Lung (tissue), 11 donors: ENCODE measurements at regions not wholly inside any gene's neighbourhood (a gene's known extent, or its start where the extent isn't known, plus 50 kb on each side); places are given as distances from the start of the nearest gene placed in this dataset.

Experiments
- ATAC-seq: fragments of 200-7000 bp; cut with Tn5 transposase; one replicate; pipeline ENCODE4 v1.9.1; 2020; ENCODE audit warnings: moderate number of reproducible peaks; ENCODE audit not compliant: insufficient read depth, low FRiP score
- DNase-seq, 3 donors: peaks; one replicate each; pipeline ENCODE4 v3.0.0-alpha.2; 2013 to 2017
- H3K27ac ChIP-seq, 2 donors: one replicate each; pipeline ENCODE4 v1.5.1; 2013; ENCODE audit warnings: mild to moderate bottlenecking in 2 of 2, moderate library complexity in 2 of 2, control low read depth in 1 of 2, inconsistent platforms in 1 of 2, low read depth in 1 of 2, low read length in 1 of 2
- H3K27me3 ChIP-seq, 3 donors: one replicate each; pipeline ENCODE4 v1.5.1; 2013; ENCODE audit warnings: low read length in 2 of 3; ENCODE audit not compliant: control insufficient read depth in 3 of 3, insufficient read depth in 3 of 3
- H3K36me3 ChIP-seq, 4 donors: one replicate each; pipeline ENCODE4 v1.5.1; 2013; ENCODE audit warnings: low read length in 4 of 4, mild to moderate bottlenecking in 1 of 4, moderate library complexity in 1 of 4; ENCODE audit not compliant: control insufficient read depth in 4 of 4, insufficient read depth in 4 of 4
- H3K4me1 ChIP-seq, 5 donors: one replicate each; pipeline ENCODE4 v1.5.1; 2013; ENCODE audit warnings: low read length in 5 of 5, mild to moderate bottlenecking in 2 of 5, moderate library complexity in 1 of 5; ENCODE audit not compliant: control insufficient read depth in 5 of 5, insufficient read depth in 5 of 5
- H3K4me3 ChIP-seq: one replicate; pipeline ENCODE4 v1.5.1; 2013; ENCODE audit warnings: mild to moderate bottlenecking, control low read depth, moderate library complexity
- H3K9ac ChIP-seq, 2 donors: one replicate each; pipeline ENCODE4 v1.5.1; 2013; ENCODE audit warnings: low read length in 2 of 2, control low read depth in 1 of 2; ENCODE audit not compliant: insufficient read depth in 1 of 2
- H3K9me3 ChIP-seq, 4 donors: one replicate each; pipeline ENCODE4 v1.5.1; 2013; ENCODE audit warnings: low read length in 3 of 4, mild to moderate bottlenecking in 1 of 4, moderate library complexity in 1 of 4; ENCODE audit not compliant: control insufficient read depth in 4 of 4, insufficient read depth in 3 of 4
- CTCF ChIP-seq: IDR thresholded peaks from 2 replicates; pipeline ENCODE4 v1.5.1; 2012; ENCODE audit warnings: mild to moderate bottlenecking; ENCODE audit errors: control extremely low read depth, extremely low read depth
- WGBS, 2 donors: extraction: QIAGEN DNeasy Blood & Tissue Kit; methylation state at CpG; one replicate each; pipeline ENCODE4 v1.1.7; 2013; 5-methylcytosine and 5-hydroxymethylcytosine counted together
- donor health status: control.
- donor health status: control.
- donor health status: Bipolar disorder and iron deficiency.
- donor health status: healthy.
- donor health status: DM: yes; HTN: yes; CAD: no.

- no peaks in the 10 kb centered on the region for H3K27me3 ChIP-seq
- H3K27ac ChIP-seq: peak overlapping the region in 1 of 2 donors; percentile 15
- H3K9ac ChIP-seq: no peak overlapping the region
Observed at GRCh38 chr17:416293-417206, 63.9 kb upstream of the RPH3AL start.

GRCh38 chr17:413706-414380, 61.2 kb upstream of the RPH3AL start:
- TF ChIP-seq CTCF: no peak
- WGBS, 2 donors: 23 to 62% methylated on average over 23 to 25 of the region's 25 CpGs
- DNase-seq: no peak
- no peak for ATAC-seq
- Histone ChIP-seq H3K4me3 (no peak overlapping the region), H3K9ac (no peak overlapping the region), H3K4me1 (peaks cover 0 to 16% (median 0%) of the 10 kb centered on the region in 5 donors), H3K36me3 (peaks cover 0 to 2% (median 0%) of the 10 kb centered on the region in 4 donors), H3K9me3 (no peaks in the 10 kb centered on the region), H3K27ac (no peak overlapping the region), H3K27me3 (no peaks in the 10 kb centered on the region)

More at GRCh38 chr17:416293-417206, 63.9 kb upstream of the RPH3AL start:
- TF ChIP-seq CTCF: no peak
- 45 to 64% methylated on average over 23 of the region's 23 CpGs for WGBS, 2 donors
- Histone ChIP-seq H3K4me3 (no peak overlapping the region), H3K4me1 (peaks cover 0 to 4% (median 0%) of the 10 kb centered on the region in 5 donors), H3K36me3 (peaks cover 0 to 2% (median 0%) of the 10 kb centered on the region in 4 donors), H3K9me3 (no peaks in the 10 kb centered on the region)
- no peak for DNase-seq
- peak; percentile 33 for ATAC-seq

- WGBS, 2 donors: 40 to 72% methylated on average over 10 of the region's 10 CpGs
- no peak overlapping the region for H3K27ac ChIP-seq
- ATAC-seq (no peak), DNase-seq (no peak)
- no peaks in the 10 kb centered on the region for H3K9me3 ChIP-seq
- no peaks in the 10 kb centered on the region for H3K27me3 ChIP-seq
- peaks cover 0 to 16% (median 0%) of the 10 kb centered on the region in 5 donors for H3K4me1 ChIP-seq
- no peak for TF ChIP-seq CTCF
- H3K9ac ChIP-seq: no peak overlapping the region
- H3K4me3 ChIP-seq: no peak overlapping the region
- H3K36me3 ChIP-seq: peaks cover 0 to 2% (median 0%) of the 10 kb centered on the region in 4 donors
Observed at GRCh38 chr17:413016-413350, 60.4 kb upstream of the RPH3AL start.
